ENCODE measurements at regions not wholly inside any gene's neighbourhood (a gene's known extent, or its start where the extent isn't known, plus 50 kb on each side); places are given as distances from the start of the nearest gene placed in this dataset.
"Not testable (repeated sequence)": the region's sequence is repeated elsewhere in the genome, so short reads cannot be mapped to it uniquely, and the experiment has no call there.

DNA sequence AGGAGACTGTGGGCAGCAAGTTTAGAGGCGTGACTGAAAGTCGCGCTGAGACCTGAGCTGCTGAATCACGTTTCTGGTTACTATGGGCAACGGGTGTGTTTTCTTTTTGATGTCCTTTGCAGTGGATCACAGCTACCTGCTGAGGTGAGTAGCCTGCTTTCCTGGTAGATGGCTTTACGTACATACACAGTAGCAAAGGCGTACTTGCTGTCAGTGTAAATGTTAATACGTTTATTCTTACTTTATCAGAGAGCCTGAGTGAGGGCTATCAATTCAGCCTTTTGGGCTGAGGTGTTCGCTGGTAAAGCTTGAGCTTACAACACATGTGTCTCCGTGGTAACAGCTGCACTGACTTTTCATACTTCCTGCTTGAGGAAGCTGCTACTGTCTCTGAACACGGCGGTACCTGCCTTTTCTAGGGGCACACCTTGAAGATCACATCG lies 165.1 kb upstream of the CCZ1B start:
- DNase-seq: peak; percentile 45

DNA sequence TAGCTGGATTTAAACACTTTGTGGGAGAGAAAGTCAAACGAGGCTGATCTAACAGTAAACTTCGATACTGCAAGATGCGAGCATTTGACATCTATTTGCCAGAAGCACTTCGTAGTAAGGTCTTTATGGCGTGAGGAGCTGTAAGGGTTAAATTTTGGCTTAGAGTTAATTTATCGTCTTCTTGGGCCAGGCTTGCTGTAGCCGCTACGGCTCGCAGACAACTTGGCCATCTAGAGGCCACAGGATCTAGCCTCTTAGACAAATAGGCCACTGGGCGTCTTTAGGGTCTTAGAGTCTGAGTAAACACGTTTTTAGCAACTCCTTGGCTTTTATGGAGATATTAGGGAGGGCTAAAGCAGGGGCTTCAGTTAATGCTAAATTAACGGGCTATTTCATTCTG lies 165.6 kb upstream of the CCZ1B start:
- not testable (repeated sequence) for DNase-seq

DNA sequence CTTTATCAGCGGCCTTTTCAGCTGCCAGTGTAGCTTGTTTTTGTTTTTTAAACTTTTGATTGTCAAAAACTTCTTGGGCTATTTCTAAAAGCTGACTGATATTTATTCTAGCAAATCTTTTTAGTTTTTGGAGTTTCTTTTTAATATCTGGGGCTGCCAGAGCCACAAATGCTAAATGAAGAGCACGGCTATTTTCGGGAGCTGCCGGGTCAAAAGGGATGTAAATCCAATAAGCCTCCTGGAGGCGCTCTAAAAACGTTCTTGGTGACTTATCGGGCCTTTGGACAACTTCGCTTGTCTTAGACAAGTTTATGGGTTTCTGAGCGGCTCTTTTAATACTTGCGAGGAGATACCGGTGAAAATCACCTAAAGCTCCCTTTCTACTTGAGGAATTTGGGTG lies 166.1 kb upstream of the CCZ1B start:
- not testable (repeated sequence) for DNase-seq

DNA sequence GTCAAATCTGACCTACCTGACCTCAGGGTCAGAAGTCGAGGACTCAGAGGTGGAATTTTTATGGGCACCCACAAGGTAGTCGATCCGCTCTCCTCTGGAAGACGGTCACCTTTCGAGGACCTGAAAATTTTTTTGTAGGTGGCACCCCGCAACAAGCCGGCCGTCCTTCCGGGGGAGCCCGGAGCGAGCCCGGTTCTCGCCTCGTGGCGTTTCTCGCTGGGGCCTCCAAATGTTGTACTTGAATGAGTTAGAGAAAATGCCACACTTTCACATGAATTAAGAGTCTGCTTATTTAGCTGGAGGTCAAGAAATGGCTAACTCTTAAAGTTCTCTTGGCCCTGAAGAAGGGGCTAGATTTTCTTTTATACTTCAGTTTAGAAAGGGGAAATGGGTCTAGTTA lies 169.0 kb upstream of the CCZ1B start:
- DNase-seq: not testable (repeated sequence)

GRCh38 chr7:6995493-6996289 lies 169.6 kb upstream of the CCZ1B start:
- not testable (repeated sequence) for DNase-seq

DNA sequence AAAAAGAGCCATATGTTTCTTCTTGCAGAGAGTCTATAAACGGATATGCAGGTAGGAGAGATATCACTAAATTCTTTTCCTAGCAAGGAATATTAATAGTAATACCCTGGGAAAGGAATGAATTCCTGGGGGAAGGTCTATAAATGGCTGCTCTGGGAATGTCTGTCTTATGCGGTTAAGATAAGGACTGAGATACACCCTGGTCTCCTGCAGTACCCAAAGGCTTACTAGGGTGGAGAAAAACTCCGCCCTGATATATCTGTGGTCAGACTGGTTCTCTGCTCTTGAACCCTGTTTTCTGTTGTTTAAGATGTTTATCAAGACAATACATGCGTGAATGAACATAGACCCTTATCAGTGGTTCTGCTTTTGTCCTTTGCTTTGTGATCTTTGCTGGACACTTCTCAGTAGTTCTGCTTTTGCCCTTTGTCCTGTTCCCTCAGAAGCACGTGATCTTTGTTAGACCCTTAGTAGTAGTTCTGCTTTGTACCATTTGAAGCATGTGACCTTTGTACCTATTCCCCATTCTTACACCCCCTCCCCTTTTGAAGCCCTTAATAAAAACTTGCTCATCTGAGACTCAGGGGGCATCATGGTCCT lies 173.1 kb upstream of the CCZ1B start:
- DNase-seq: not testable (repeated sequence)

DNA sequence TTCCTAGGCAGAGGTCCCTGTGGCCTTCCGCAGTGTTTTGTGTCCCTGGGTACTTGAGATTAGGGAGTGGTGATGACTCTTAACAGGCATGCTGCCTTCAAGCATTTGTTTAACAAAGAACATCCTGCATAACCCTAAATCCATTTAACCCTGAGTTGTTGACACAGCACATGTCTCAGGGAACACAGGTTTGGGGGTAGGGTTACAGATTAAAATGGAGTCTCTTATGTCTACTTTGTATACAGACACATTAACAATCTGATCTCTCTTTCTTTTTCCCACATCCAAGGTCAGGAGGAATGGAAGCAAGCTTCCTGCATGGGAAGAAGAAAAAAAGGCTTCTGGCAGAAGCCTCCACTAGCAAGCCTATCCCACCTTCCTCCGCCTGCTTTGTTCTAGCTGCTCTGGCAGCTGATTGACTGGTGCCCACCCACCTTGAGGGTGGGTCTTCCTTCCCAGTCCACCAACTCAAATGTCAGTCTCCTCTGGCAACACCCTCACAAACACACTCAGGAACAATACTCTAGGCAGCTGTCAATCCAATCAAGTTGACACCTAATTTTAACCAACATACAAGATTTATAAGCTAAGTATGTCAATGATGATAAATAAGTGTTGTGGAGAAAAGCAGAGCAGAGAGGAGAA lies 176.5 kb upstream of the CCZ1B start:
- DNase-seq: no peak

DNA sequence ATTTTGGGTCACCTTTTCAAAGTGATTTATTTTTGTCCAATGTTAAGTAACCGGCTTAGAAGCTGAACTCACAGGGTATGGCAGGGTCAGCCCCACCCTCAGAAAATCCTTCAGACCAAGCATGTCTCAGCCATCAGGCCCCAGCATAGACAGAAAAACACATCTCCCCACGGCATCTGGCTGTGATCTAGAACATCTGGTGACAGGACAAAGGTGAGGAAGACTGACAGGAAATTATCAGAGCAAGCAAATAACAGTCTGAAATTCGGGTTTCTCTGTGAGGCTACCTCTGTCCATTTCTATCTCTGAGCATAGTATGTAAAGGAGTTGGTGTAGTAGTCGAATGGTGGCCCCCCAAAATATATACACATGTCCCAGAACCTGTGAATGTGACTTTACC lies 177.0 kb upstream of the C1GALT1 start:
- DNase-seq: no peak

- not testable (repeated sequence) for DNase-seq
Measured at GRCh38 chr7:7005949-7006348, 176.4 kb upstream of the C1GALT1 start.

DNA sequence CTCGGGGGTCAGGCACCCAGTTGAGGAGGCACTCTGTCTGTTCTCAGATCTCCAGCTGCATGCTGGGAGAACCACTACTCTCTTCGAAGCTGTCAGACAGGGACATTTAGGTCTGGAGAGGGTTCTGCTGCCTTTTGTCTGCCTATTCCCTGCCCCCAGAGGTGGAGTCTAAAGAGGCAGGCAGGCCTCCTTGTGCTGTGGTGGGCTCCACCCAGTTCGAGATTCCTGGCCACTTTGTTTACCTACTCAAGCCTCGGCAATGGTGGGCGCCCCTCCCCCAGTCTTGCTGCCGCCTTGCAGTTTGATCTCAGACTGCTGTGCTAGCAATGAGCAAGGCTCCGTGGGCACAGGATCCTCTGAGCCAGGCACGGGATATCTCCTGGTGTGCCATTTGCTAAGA lies 171.1 kb upstream of the C1GALT1 start:
- DNase-seq: not testable (repeated sequence)

- not testable (repeated sequence) for DNase-seq
Measured at GRCh38 chr7:7011751-7012150, 170.6 kb upstream of the C1GALT1 start.

DNA sequence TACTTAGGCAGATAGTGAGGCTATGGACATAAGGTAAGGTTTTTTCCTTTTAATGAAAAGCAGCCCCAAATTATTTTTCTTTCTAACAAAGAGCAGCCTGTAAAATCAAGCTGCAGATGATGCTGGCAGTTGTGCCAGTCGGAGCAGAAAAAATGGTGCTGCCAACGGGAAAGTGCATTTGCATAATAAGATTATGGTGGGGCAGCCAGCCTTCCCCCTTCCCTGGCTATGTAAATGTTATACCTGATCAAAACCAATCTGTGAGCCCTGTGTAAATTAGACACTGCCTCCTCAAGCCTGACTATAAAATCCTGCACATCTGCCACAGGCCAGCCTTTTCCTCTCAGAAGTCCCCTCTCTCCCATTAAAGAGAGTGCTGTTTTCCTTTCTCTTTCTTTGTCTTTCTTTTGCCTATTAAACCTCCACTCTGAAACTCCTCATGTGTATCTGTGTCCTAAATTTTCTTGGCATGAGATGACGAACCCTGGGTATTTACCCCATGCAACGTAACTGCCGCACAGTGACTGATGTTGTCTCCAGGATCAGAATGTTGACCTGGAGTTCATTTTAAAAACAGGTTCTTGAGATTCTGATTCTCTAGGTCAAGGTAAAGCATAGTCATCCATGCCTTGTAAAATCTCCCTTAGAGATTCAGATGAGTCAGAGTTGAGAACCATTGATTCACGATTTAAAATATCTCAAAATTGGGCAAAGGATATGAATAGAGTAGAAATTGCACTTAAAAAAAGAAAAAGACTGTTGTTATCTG lies 167.3 kb upstream of the C1GALT1 start:
- DNase-seq: no peak

DNA sequence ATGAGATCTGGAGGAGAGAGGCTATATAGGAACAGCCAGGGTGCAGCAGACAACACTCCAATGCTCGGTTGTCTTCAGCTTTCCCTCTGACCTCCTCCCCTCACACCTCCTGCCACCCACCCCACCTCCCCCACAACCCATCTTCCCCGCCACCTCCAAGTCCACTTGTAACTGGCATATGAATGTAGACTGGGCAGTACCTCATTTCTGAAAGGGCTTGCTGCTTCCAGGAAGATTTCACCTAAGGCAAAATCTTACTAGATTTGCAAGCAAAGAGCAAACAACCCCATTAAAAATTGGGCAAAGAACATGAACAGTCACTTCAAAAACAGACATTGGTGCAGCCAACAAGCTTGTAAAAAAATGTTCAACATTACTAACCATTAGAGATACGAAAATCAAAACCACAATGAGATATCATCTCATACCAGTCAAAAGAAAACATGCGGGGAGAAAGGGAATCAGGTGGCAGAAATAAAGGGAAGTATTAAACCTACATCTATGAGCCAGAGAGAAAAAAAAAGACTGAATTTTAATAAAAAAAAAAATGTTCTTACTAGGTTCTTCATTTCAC lies 164.6 kb upstream of the C1GALT1 start:
- no peak for DNase-seq

DNA sequence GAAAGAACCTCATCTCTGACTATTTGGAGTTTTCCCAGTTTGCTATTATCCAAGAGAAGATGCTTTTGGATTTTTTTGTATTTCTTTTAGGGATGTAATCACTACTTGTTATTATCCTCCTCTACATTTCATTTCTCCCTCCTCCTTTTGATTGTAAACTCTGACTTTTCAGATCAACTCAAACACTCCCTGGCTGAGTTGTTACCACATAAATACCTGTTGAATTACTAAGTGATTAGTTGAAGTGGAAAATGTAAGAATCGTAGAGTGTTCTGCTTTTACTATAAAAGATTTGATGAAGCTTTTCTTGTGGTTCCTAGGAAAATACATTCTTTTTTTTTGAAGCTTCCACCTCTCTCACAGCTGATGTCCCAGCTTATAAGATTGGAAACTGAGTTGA lies 164.1 kb upstream of the C1GALT1 start:
- DNase-seq: no peak

DNA sequence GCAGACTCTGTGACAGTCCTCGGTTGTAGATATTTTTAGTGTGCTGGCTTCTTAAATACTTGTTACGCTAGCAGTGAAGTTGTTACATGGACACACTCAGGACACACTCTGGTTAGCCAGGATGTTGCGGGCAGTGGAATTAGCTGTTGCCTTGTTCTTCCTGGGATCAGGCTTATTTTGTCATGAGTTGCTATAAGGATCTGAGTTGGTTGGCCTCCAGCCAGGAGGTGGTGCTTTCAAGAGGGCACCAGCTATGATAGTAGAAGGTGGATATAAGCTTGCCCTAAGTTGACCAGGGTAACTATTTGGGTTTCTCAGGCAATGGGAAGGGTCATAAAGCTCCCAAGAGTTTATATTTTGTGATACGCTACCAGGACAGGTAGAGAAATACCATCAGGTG lies 150.1 kb upstream of the C1GALT1 start:
- no peak for DNase-seq

GRCh38 chr7:7035851-7036250 lies 146.5 kb upstream of the C1GALT1 start:
- no peak for DNase-seq

- DNase-seq: not testable (repeated sequence)
Measured at GRCh38 chr7:7042286-7042893, 140.0 kb upstream of the C1GALT1 start.

DNA sequence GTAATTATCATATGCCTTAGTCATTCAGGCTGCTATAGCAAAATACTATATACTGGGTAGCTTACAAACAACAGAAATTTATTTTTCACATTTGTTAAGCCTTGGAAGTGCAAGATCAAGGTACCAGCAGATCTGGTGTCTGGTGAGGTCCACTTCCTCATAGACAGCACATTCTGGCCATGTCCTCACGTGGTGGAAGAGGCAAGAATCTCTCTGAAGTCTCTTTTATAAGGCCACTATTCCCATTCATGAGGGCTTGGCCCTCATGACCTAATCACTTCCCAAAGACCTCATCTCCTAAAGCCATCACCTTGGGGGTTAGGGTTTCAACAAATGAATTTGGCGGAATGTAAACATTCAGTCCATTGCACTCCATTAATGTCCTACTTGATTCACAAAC lies 137.5 kb upstream of the C1GALT1 start:
- no peak for DNase-seq

DNA sequence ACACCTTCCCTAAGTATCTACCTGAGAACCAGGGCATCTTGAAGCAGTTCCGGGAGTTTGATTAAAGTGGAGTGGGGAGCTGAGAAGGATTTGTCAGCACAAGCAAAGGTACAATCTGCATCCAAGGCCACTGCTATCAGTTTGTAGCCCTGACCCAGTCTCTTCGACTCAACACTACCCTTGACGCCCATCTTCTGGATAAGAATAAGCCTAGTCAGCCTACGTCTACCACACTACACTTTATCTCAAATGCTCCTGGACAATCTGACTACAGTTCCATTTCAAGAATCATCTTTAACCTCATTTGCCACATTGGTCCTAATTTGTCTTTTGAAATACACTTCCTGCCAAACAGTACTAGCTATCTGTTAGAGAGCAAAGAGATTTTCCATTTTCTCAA lies 134.1 kb upstream of the C1GALT1 start:
- no peak for DNase-seq

DNA sequence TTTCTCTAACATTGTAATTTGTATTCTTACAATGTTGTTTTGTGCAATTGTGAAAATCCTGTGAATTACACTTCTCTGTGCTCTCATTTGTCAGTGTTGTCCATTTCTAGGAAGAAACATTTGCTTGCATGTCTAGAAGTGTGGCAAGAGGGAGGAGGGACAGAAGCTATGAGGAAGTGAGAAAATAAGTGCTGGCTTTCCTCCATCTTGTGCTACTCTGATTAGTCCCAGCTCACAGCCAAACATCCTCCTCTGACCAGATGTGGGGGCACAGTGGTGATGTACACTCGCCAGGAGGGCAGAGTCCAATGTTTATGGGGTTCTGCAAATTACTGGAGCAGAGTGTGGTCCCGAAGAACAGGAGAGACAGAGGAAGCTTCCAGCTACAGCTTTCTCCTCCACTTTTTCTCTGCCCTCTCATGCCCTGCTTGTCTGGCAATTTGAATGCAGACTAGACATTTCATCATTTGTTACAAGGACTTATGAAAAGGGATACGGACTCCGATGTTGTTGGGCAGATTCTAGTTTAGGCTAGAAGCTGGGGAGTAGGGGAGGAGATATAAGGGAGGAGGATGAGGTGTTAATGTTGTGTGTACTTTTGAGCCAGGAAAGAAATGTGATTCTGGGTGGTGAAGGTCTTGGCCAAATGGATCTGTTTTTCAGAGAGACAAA lies 131.0 kb upstream of the C1GALT1 start:
- DNase-seq: no peak

GRCh38 chr7:7054252-7054830 lies 128.0 kb upstream of the C1GALT1 start:
- DNase-seq: no peak

Data from effector CD4-positive, alpha-beta T cell (primary cell).